H1 (cell line): ENCODE measurements at regions not wholly inside any gene's neighbourhood (a gene's known extent, or its start where the extent isn't known, plus 50 kb on each side); places are given as distances from the start of the nearest gene placed in this dataset.

Source experiments
- CTCF ChIA-PET: fragments of 300-600 bp; sonication (Branson Sonifier 250); formaldehyde crosslinking; loops from one replicate; lab custom pipeline; 2021; ENCODE audit not compliant: partially characterized antibody; lab: Charles Lee
- POLR2A ChIA-PET: fragments of 300-600 bp; sonication (Branson Sonifier 250); formaldehyde crosslinking; loops from one replicate; lab custom pipeline; 2021; ENCODE audit warnings: inconsistent platforms; ENCODE audit not compliant: partially characterized antibody; lab: Charles Lee
- DNase-seq, 2 experiments: peaks; one replicate each; pipeline versions ENCODE4 v3.0.0 to v3.0.0-alpha.2; 2010 to 2022; ENCODE audit warnings: low spot score in 2 of 2, low read depth in 1 of 2, mixed read lengths in 1 of 2
- FAIRE-seq: peaks from 2 replicates; lab custom pipeline; 2011; peaks lifted over from hg19 to GRCh38; lab: Jason Lieb, UNC
- H2AFZ ChIP-seq: 2 replicates; pipeline ENCODE4 v1.8.1; 2012; ENCODE audit warnings: low read length, inconsistent platforms
- H2AK5ac ChIP-seq: 2 replicates; pipeline ENCODE4 v1.6.1; 2013; ENCODE audit warnings: low read depth, low read length
- H2BK120ac ChIP-seq: replicated peaks from 2 replicates; pipeline ENCODE3; 2013; ENCODE audit warnings: low read depth, low read length, inconsistent platforms
- H2BK12ac ChIP-seq: 2 replicates; pipeline ENCODE4 v1.6.1; 2013; ENCODE audit warnings: low read depth, low read length
- H2BK15ac ChIP-seq: 2 replicates; pipeline ENCODE4 v1.6.1; 2013; ENCODE audit warnings: low read length
- H2BK20ac ChIP-seq: 2 replicates; pipeline ENCODE4 v1.6.1; 2013; ENCODE audit warnings: low read length
- H2BK5ac ChIP-seq: 2 replicates; pipeline ENCODE4 v1.6.1; 2013; ENCODE audit warnings: low read depth, low read length
- H3K14ac ChIP-seq: 2 replicates; pipeline ENCODE4 v1.6.1; 2013; ENCODE audit warnings: inconsistent platforms; ENCODE audit not compliant: insufficient read length
- H3K18ac ChIP-seq: 2 replicates; pipeline ENCODE4 v1.6.1; 2013; ENCODE audit warnings: low read length; ENCODE audit errors: extremely low read depth
- H3K23ac ChIP-seq: 2 replicates; pipeline ENCODE4 v1.6.1; 2013; ENCODE audit warnings: inconsistent platforms; ENCODE audit not compliant: insufficient read length
- H3K23me2 ChIP-seq: 2 replicates; pipeline ENCODE4 v1.6.1; 2013; ENCODE audit warnings: low read depth, low read length
- H3K27ac ChIP-seq: 2 replicates; pipeline ENCODE4 v1.6.1; 2011; ENCODE audit warnings: low read depth, low read length, inconsistent platforms
- H3K27me3 ChIP-seq, 4 experiments: replicated peaks in 1 of 4; 1 replicate in 1 of 4; 2 replicates in 3 of 4; pipeline versions ENCODE4 v1.6.1 to v1.8.1; 2011 to 2013; ENCODE audit warnings: low read length in 3 of 4, mild to moderate bottlenecking in 3 of 4, inconsistent platforms in 2 of 4, mixed read lengths in 2 of 4, moderate library complexity in 1 of 4; ENCODE audit not compliant: control insufficient read depth in 3 of 4, insufficient read depth in 3 of 4; ENCODE audit errors: extremely low read depth in 1 of 4
- H3K36me3 ChIP-seq, 4 experiments: 2 replicates each; pipeline versions ENCODE4 v1.6.1 to v1.8.1; 2011 to 2013; ENCODE audit warnings: mild to moderate bottlenecking in 4 of 4, low read length in 3 of 4, moderate library complexity in 2 of 4, control low read depth in 1 of 4, inconsistent platforms in 1 of 4; ENCODE audit not compliant: insufficient read depth in 4 of 4, control insufficient read depth in 2 of 4
- H3K4ac ChIP-seq: replicated peaks from 2 replicates; pipeline ENCODE3; 2013; ENCODE audit warnings: low read length, low read depth, mixed read lengths, inconsistent platforms; ENCODE audit not compliant: insufficient read length
- H3K4me1 ChIP-seq, 4 experiments: replicated peaks in 1 of 4; 1 replicate in 1 of 4; 2 replicates in 3 of 4; pipeline versions ENCODE4 v1.6.1 to v1.8.1; 2011 to 2013; ENCODE audit warnings: low read length in 3 of 4, inconsistent platforms in 2 of 4, mixed read lengths in 1 of 4; ENCODE audit not compliant: insufficient read depth in 4 of 4, control insufficient read depth in 3 of 4
- H3K4me2 ChIP-seq, 2 experiments: 2 replicates each; pipeline versions ENCODE4 v1.6.1 to v1.8.1; 2011 to 2013; ENCODE audit warnings: low read depth in 2 of 2, low read length in 2 of 2, control low read depth in 1 of 2, inconsistent platforms in 1 of 2, mild to moderate bottlenecking in 1 of 2; ENCODE audit not compliant: insufficient read depth in 1 of 2
- H3K4me3 ChIP-seq, 4 experiments: fragments of 200-600, 300-600 bp in 1 of 4; sonication (generic), shearing (Covaris generic), sonication (Bioruptor Twin) in 1 of 4; 2 replicates each; pipeline versions ENCODE4 v1.5.1 to v1.8.1; 2011 to 2016; ENCODE audit warnings: low read length in 4 of 4, low read depth in 3 of 4, control low read depth in 2 of 4, inconsistent platforms in 2 of 4, mild to moderate bottlenecking in 2 of 4, mixed read lengths in 1 of 4, moderate library complexity in 1 of 4; ENCODE audit not compliant: insufficient read depth in 2 of 4; ENCODE audit errors: extremely low read depth in 1 of 4
- H3K56ac ChIP-seq: replicated peaks from 2 replicates; pipeline ENCODE3; 2013; ENCODE audit warnings: low read depth, mild to moderate bottlenecking, mixed read lengths, low read length, inconsistent platforms; ENCODE audit not compliant: insufficient read length
- H3K79me1 ChIP-seq: 2 replicates; pipeline ENCODE4 v1.6.1; 2013; ENCODE audit warnings: low read depth, low read length, control low read depth
- H3K79me2 ChIP-seq, 2 experiments: 2 replicates each; pipeline versions ENCODE4 v1.6.1 to v1.8.1; 2012 to 2013; ENCODE audit warnings: low read length in 2 of 2, mild to moderate bottlenecking in 2 of 2, inconsistent platforms in 1 of 2; ENCODE audit not compliant: insufficient read depth in 2 of 2, control insufficient read depth in 1 of 2
- H3K9ac ChIP-seq, 4 experiments: replicated peaks in 1 of 4; 1 replicate in 1 of 4; 2 replicates in 3 of 4; pipeline versions ENCODE4 v1.6.1 to v1.8.1; 2011 to 2013; ENCODE audit warnings: low read depth in 3 of 4, low read length in 3 of 4, control low read depth in 2 of 4, mild to moderate bottlenecking in 2 of 4, moderate library complexity in 2 of 4, inconsistent platforms in 1 of 4; ENCODE audit errors: extremely low read depth in 1 of 4
- H3K9me3 ChIP-seq, 2 experiments: 2 replicates each; pipeline versions ENCODE4 v1.6.1 to v1.8.1; 2012 to 2013; ENCODE audit warnings: mild to moderate bottlenecking in 2 of 2, moderate library complexity in 2 of 2, control low read depth in 1 of 2, inconsistent platforms in 1 of 2, low read depth in 1 of 2, low read length in 1 of 2, mixed read lengths in 1 of 2; ENCODE audit not compliant: insufficient read depth in 2 of 2
- H4K20me1 ChIP-seq, 2 experiments: replicated peaks in 1 of 2; 2 replicates each; pipeline versions ENCODE3 to v1.8.1; 2011 to 2013; ENCODE audit warnings: inconsistent platforms in 2 of 2, low read length in 2 of 2, mild to moderate bottlenecking in 1 of 2; ENCODE audit not compliant: insufficient read depth in 2 of 2, control insufficient read depth in 1 of 2
- H4K5ac ChIP-seq: 2 replicates; pipeline ENCODE4 v1.6.1; 2013; ENCODE audit warnings: low read length, low read depth, mixed read lengths, inconsistent platforms; ENCODE audit not compliant: insufficient read length
- H4K8ac ChIP-seq: 2 replicates; pipeline ENCODE4 v1.8.0; 2013; ENCODE audit warnings: mild to moderate bottlenecking, moderate library complexity, low read length, inconsistent platforms; ENCODE audit not compliant: insufficient read depth; ENCODE audit errors: extremely low read depth
- H4K91ac ChIP-seq: replicated peaks from 2 replicates; pipeline ENCODE3; 2013; ENCODE audit warnings: low read length, mixed read lengths, inconsistent platforms; ENCODE audit not compliant: insufficient read length
- BCL11A ChIP-seq, 2 experiments: IDR thresholded peaks; one replicate each; pipeline ENCODE4 v1.6.1; 2011; ENCODE audit warnings: low read depth in 2 of 2, low read length in 2 of 2, mild to moderate bottlenecking in 2 of 2
- CHD2 ChIP-seq: IDR thresholded peaks from 2 replicates; pipeline ENCODE4 v1.6.1; 2012; ENCODE audit warnings: low read length, improper control_type of control experiment
- EGR1 ChIP-seq: IDR thresholded peaks from 2 replicates; pipeline ENCODE4 v1.6.1; 2011; ENCODE audit warnings: low read depth, low read length, borderline replicate concordance
- FOSL1 ChIP-seq: IDR thresholded peaks from 2 replicates; pipeline ENCODE4 v1.6.1; 2011; ENCODE audit warnings: mild to moderate bottlenecking, low read depth, low read length, moderate library complexity; ENCODE audit not compliant: insufficient read depth
- NANOG ChIP-seq: IDR thresholded peaks from 2 replicates; pipeline ENCODE4 v1.6.1; 2011; ENCODE audit warnings: low read length, low read depth, mild to moderate bottlenecking, inconsistent platforms; ENCODE audit not compliant: insufficient read depth, poor library complexity, severe bottlenecking
- NRF1 ChIP-seq: IDR thresholded peaks from 2 replicates; pipeline ENCODE4 v1.6.1; 2011; ENCODE audit warnings: mild to moderate bottlenecking, low read depth, low read length, improper control_type of control experiment
- RXRA ChIP-seq: IDR thresholded peaks from 2 replicates; pipeline ENCODE4 v1.6.1; 2011; ENCODE audit warnings: low read depth, mild to moderate bottlenecking, low read length, moderate library complexity; ENCODE audit not compliant: insufficient read depth
- SIX5 ChIP-seq: IDR thresholded peaks from 2 replicates; pipeline ENCODE4 v1.6.1; 2011; ENCODE audit warnings: mild to moderate bottlenecking, low read depth, low read length
- SP1 ChIP-seq: IDR thresholded peaks from 2 replicates; pipeline ENCODE4 v1.6.1; 2011; ENCODE audit warnings: low read depth, low read length
- ZNF274 ChIP-seq: IDR thresholded peaks from 2 replicates; pipeline ENCODE4 v1.7.0; 2012; ENCODE audit warnings: low read length, borderline replicate concordance; ENCODE audit errors: extremely low read depth
- WGBS, 2 experiments: shearing (Covaris generic) in 1 of 2; methylation state at CpG; one replicate each; pipeline versions ENCODE4 v1.1.6 to v1.1.7; 2013 to 2015; ENCODE audit warnings: low lambda C conversion rate in 2 of 2, mixed read lengths in 2 of 2, inconsistent platforms in 1 of 2, low coverage in 1 of 2, missing lambda C conversion rate in 1 of 2; ENCODE audit not compliant: insufficient replicate concordance in 2 of 2, insufficient coverage in 1 of 2, insufficient read length in 1 of 2; ENCODE audit errors: extremely low coverage in 1 of 2, missing lambda C conversion rate in 1 of 2; 5-methylcytosine and 5-hydroxymethylcytosine counted together

- ChIA-PET CTCF (interaction anchor here (1.7 to 3.3 kb wide), 2 partner anchors 9 to 10 kb away, joined by 4 to 14 read pairs; no protein-coding TSS in a partner anchor), POLR2A (no interaction called here)
- Histone ChIP-seq H2BK20ac (no peak overlapping the region), H3K27me3 (no peaks in the 10 kb centered on the region), H2BK120ac (no peak overlapping the region), H3K4ac (no peak overlapping the region), H4K5ac (no peak overlapping the region), H3K56ac (no peak overlapping the region), H3K79me2 (no peaks in the 10 kb centered on the region), H3K9ac (no peak overlapping the region), H4K8ac (no peak overlapping the region), H3K18ac (no peak overlapping the region), H3K9me3 (peaks cover 4% of the 10 kb centered on the region in 2 experiments; a peak in 3 of 4 replicates), H3K27ac (no peak overlapping the region), H3K4me3 (no peak overlapping the region), H2AK5ac (no peak overlapping the region), H3K4me2 (no peak overlapping the region), H3K23ac (no peak overlapping the region), H3K79me1 (no peaks in the 10 kb centered on the region), H2BK12ac (no peak overlapping the region), H2BK15ac (no peak overlapping the region), H3K14ac (no peak overlapping the region), H3K36me3 (no peaks in the 10 kb centered on the region), H3K23me2 (peaks cover 2% of the 10 kb centered on the region; the same call in 1 of the 2 replicates), H3K4me1 (no peaks in the 10 kb centered on the region), H2AFZ (no peak overlapping the region), H2BK5ac (no peak overlapping the region), H4K20me1 (no peaks in the 10 kb centered on the region), H4K91ac (no peak overlapping the region)
- no peak for FAIRE-seq
- DNase-seq, result no peak
- no peak for TF ChIP-seq NRF1
- TF ChIP-seq SIX5, result no peak
- TF ChIP-seq EGR1, result no peak
- no peak for TF ChIP-seq FOSL1
- TF ChIP-seq SP1, result no peak
- no peak for TF ChIP-seq NANOG
- no peak for TF ChIP-seq RXRA
- TF ChIP-seq ZNF274, result no peak
- TF ChIP-seq CHD2, result no peak
- TF ChIP-seq BCL11A (IDR thresholded peaks at IDR 0.05; ENCODE audit: low read depth in 2 of 2, low read length in 2 of 2), result no peak
- 96% methylated on average over 3 of the region's 3 CpGs; no CpG with 5 or more reads in 1 of the 2 experiments for WGBS, 2 experiments
Observed at GRCh38 chr6:82702574-82702973, 339.0 kb downstream of the TPBG start.
